Gastrocnemius medialis (tissue), 4 donors: ENCODE measurements at regions not wholly inside any gene's neighbourhood (a gene's known extent, or its start where the extent isn't known, plus 50 kb on each side); places are given as distances from the start of the nearest gene placed in this dataset.

ENCODE experiments used
- CTCF ChIP-seq, 5 experiments: fragments of 450-650 bp in 3 of 5; fragments of 200-600 bp in 2 of 5; sonication (generic) in 2 of 5; IDR thresholded peaks in 4 of 5; conservative IDR thresholded peaks in 1 of 5; 1 replicate in 4 of 5; 2 replicates in 1 of 5; pipeline ENCODE4 v1.5.1; 2016 to 2019; ENCODE audit warnings: antibody characterized with exemption in 5 of 5, mild to moderate bottlenecking in 3 of 5, moderate library complexity in 3 of 5
- POLR2A ChIP-seq, 2 donors: fragments of 450-650 bp; IDR thresholded peaks; one replicate each; pipeline ENCODE4 v1.6.1; 2017; ENCODE audit warnings: antibody characterized with exemption in 2 of 2, mild to moderate bottlenecking in 2 of 2, moderate library complexity in 2 of 2

DNA sequence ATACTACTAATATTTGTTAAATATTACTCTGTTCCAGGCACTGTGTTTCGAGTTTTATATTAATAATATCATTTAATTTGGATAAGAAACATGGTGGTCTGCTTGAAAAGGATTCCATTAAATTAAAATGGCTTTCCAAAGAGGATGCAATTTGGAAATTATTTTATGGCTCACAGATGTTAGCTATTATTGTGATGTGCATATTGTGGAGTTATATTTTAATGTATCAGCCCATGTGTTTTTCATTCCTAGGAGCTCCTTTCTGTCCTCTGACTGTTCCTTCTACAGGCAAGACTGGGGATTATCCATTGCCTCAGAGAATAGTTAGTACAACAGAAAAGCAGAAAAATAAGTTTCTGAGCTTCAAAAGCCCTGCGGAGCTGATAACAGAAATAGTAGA is 376.7 kb upstream of the PDZRN3 start:
- no peak for TF ChIP-seq CTCF (IDR thresholded peaks at IDR 0.05 in 4 of 5, conservative IDR thresholded peaks at IDR 0.05 in 1 of 5)
- no peak for TF ChIP-seq POLR2A (IDR thresholded peaks at IDR 0.05)
